ENCODE measurements at regions not wholly inside any gene's neighbourhood (a gene's known extent, or its start where the extent isn't known, plus 50 kb on each side); places are given as distances from the start of the nearest gene placed in this dataset.

DNA sequence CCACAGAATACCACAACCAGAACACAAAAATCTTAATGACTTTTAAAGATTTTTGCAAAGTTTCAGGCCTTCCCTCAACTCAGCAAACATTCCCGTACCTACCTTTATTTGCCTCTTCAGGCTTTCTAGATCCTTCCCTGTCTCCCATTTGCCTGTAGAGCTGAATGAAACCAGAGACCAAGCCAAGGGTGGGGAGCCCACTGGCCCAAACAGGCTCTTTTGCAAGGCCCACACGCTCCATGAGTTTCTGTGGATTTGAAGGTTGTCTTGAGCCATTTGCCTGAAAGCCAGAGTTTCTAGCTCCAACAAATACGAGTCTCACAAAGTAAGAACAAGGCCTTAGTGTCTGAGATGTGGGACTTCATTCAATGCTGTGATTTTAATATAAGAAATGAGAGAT lies 107.8 kb downstream of the GAS1 start:
- 12% methylated on average over 3 of the region's 3 CpGs for WGBS (ENCODE audit: low lambda C conversion rate)
- BruUV-seq (replicated peaks) = no TSS peak
- H3K9ac ChIP-seq (ENCODE audit: insufficient read depth, low read depth, low read length) = no peak overlapping the region
- intact Hi-C loops (cut with micrococcal nuclease; ENCODE audit: unreplicated experiment) (no loop called here), in situ Hi-C loops (cut with HindIII; ENCODE audit: extremely low pct_ligation_motif_present, low pct_unique_long_range_greater_than_20kb) (no loop called here)
- H3K4me1 ChIP-seq (ENCODE audit: insufficient read depth, low read length) = no peaks in the 10 kb centered on the region
- no peak overlapping the region for H2AFZ ChIP-seq (ENCODE audit: low read length)
- no peak for DNase-seq (ENCODE audit: low spot score)
- no peak overlapping the region for H3K27ac ChIP-seq (ENCODE audit: extremely low read length, insufficient read depth, low read length)
- H4K20me1 ChIP-seq (ENCODE audit: insufficient read depth, low read length) = no peaks in the 10 kb centered on the region
- no peaks in the 10 kb centered on the region for H3K79me2 ChIP-seq (ENCODE audit: insufficient read depth, low read length)
- H3K4me2 ChIP-seq (ENCODE audit: low read depth, low read length) = no peak overlapping the region
- ChIA-PET CTCF (ENCODE audit: low intra/inter-chr PET ratio, low total read pairs) (no interaction called here), POLR2A (no interaction called here)
- TF ChIP-seq ZNF264 (CRISPR knock-in tag; IDR thresholded peaks at IDR 0.05) (no peak), FLYWCH1 (CRISPR knock-in tag; IDR thresholded peaks at IDR 0.05) (no peak), MIXL1 (CRISPR knock-in tag; IDR thresholded peaks at IDR 0.05) (no peak), DMAP1 (CRISPR knock-in tag; IDR thresholded peaks at IDR 0.05) (no peak), MYNN (CRISPR knock-in tag; IDR thresholded peaks at IDR 0.05; ENCODE audit: low read depth) (no peak), TCF7 (IDR thresholded peaks at IDR 0.05; ENCODE audit: low read depth) (no peak), ATM (IDR thresholded peaks at IDR 0.05; ENCODE audit: borderline replicate concordance) (no peak), TRIM24 (CRISPR knock-in tag; IDR thresholded peaks at IDR 0.05) (no peak), ZNF775 (CRISPR knock-in tag; IDR thresholded peaks at IDR 0.05; ENCODE audit: borderline replicate concordance) (no peak)
- TF ChIP-seq, protein P1, sequence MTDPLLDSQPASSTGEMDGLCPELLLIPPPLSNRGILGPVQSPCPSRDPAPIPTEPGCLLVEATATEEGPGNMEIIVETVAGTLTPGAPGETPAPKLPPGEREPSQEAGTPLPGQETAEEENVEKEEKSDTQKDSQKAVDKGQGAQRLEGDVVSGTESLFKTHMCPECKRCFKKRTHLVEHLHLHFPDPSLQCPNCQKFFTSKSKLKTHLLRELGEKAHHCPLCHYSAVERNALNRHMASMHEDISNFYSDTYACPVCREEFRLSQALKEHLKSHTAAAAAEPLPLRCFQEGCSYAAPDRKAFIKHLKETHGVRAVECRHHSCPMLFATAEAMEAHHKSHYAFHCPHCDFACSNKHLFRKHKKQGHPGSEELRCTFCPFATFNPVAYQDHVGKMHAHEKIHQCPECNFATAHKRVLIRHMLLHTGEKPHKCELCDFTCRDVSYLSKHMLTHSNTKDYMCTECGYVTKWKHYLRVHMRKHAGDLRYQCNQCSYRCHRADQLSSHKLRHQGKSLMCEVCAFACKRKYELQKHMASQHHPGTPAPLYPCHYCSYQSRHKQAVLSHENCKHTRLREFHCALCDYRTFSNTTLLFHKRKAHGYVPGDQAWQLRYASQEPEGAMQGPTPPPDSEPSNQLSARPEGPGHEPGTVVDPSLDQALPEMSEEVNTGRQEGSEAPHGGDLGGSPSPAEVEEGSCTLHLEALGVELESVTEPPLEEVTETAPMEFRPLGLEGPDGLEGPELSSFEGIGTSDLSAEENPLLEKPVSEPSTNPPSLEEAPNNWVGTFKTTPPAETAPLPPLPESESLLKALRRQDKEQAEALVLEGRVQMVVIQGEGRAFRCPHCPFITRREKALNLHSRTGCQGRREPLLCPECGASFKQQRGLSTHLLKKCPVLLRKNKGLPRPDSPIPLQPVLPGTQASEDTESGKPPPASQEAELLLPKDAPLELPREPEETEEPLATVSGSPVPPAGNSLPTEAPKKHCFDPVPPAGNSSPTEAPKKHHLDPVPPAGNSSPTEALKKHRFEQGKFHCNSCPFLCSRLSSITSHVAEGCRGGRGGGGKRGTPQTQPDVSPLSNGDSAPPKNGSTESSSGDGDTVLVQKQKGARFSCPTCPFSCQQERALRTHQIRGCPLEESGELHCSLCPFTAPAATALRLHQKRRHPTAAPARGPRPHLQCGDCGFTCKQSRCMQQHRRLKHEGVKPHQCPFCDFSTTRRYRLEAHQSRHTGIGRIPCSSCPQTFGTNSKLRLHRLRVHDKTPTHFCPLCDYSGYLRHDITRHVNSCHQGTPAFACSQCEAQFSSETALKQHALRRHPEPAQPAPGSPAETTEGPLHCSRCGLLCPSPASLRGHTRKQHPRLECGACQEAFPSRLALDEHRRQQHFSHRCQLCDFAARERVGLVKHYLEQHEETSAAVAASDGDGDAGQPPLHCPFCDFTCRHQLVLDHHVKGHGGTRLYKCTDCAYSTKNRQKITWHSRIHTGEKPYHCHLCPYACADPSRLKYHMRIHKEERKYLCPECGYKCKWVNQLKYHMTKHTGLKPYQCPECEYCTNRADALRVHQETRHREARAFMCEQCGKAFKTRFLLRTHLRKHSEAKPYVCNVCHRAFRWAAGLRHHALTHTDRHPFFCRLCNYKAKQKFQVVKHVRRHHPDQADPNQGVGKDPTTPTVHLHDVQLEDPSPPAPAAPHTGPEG (CRISPR knock-in tag; IDR thresholded peaks at IDR 0.05) = no peak
- TF ChIP-seq, protein P2, sequence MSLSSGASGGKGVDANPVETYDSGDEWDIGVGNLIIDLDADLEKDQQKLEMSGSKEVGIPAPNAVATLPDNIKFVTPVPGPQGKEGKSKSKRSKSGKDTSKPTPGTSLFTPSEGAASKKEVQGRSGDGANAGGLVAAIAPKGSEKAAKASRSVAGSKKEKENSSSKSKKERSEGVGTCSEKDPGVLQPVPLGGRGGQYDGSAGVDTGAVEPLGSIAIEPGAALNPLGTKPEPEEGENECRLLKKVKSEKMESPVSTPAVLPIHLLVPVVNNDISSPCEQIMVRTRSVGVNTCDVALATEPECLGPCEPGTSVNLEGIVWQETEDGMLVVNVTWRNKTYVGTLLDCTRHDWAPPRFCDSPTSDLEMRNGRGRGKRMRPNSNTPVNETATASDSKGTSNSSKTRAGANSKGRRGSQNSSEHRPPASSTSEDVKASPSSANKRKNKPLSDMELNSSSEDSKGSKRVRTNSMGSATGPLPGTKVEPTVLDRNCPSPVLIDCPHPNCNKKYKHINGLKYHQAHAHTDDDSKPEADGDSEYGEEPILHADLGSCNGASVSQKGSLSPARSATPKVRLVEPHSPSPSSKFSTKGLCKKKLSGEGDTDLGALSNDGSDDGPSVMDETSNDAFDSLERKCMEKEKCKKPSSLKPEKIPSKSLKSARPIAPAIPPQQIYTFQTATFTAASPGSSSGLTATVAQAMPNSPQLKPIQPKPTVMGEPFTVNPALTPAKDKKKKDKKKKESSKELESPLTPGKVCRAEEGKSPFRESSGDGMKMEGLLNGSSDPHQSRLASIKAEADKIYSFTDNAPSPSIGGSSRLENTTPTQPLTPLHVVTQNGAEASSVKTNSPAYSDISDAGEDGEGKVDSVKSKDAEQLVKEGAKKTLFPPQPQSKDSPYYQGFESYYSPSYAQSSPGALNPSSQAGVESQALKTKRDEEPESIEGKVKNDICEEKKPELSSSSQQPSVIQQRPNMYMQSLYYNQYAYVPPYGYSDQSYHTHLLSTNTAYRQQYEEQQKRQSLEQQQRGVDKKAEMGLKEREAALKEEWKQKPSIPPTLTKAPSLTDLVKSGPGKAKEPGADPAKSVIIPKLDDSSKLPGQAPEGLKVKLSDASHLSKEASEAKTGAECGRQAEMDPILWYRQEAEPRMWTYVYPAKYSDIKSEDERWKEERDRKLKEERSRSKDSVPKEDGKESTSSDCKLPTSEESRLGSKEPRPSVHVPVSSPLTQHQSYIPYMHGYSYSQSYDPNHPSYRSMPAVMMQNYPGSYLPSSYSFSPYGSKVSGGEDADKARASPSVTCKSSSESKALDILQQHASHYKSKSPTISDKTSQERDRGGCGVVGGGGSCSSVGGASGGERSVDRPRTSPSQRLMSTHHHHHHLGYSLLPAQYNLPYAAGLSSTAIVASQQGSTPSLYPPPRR (CRISPR knock-in tag; IDR thresholded peaks at IDR 0.05; ENCODE audit: borderline replicate concordance) = no peak
- no peak for ATAC-seq
- no peaks in the 10 kb centered on the region for H3K36me3 ChIP-seq (replicated peaks in 1 of 2; ENCODE audit: control insufficient read depth in 1 of 2, insufficient read depth in 2 of 2, low read length in 2 of 2)
- H3K4me3 ChIP-seq (replicated peaks in 1 of 3; ENCODE audit: insufficient read depth in 1 of 3, low read depth in 2 of 3, low read length in 3 of 3) = no peak overlapping the region
- H3K9me3 ChIP-seq (ENCODE audit: low read length) = no peaks in the 10 kb centered on the region
- H3K27me3 ChIP-seq (ENCODE audit: control insufficient read depth in 1 of 2, insufficient read depth in 2 of 2, low read length in 2 of 2) = peaks cover 1 to 17% of the 10 kb centered on the region in 2 experiments; a peak in 2 of 5 replicates
- no peak for FAIRE-seq

Measured in HepG2 (cell line).